Endodermal cell (in vitro differentiated cells): ENCODE measurements at regions not wholly inside any gene's neighbourhood (a gene's known extent, or its start where the extent isn't known, plus 50 kb on each side); places are given as distances from the start of the nearest gene placed in this dataset.

Experiments used
- DNase-seq: peaks from one replicate; pipeline ENCODE4 v3.0.0-alpha.2; 2017
- H3K27ac ChIP-seq: 2 replicates; pipeline ENCODE4 v1.5.1; 2013; ENCODE audit warnings: mild to moderate bottlenecking, low read depth, low read length, moderate library complexity
- H3K27me3 ChIP-seq: 2 replicates; pipeline ENCODE4 v1.6.1; 2013; ENCODE audit warnings: mild to moderate bottlenecking, low read length, moderate library complexity; ENCODE audit not compliant: insufficient read depth, control insufficient read depth, poor library complexity, severe bottlenecking
- H3K36me3 ChIP-seq: 2 replicates; pipeline ENCODE4 v1.7.0; 2013; ENCODE audit warnings: mild to moderate bottlenecking, low read length, moderate library complexity; ENCODE audit not compliant: control insufficient read depth, insufficient read depth
- H3K4me1 ChIP-seq: one replicate; pipeline ENCODE4 v1.7.0; 2013; ENCODE audit warnings: low read length; ENCODE audit not compliant: control insufficient read depth, insufficient read depth
- H3K4me3 ChIP-seq: 2 replicates; pipeline ENCODE4 v1.5.1; 2013; ENCODE audit warnings: mild to moderate bottlenecking, low read length, moderate library complexity
- H3K9ac ChIP-seq: 2 replicates; pipeline ENCODE4 v1.6.1; 2013; ENCODE audit warnings: mild to moderate bottlenecking, low read length, moderate library complexity; ENCODE audit not compliant: poor library complexity, severe bottlenecking; ENCODE audit errors: extremely low read depth
- H3K9me3 ChIP-seq: 2 replicates; pipeline ENCODE4 v1.6.1; 2013; ENCODE audit warnings: mild to moderate bottlenecking, low read length, moderate library complexity; ENCODE audit not compliant: control insufficient read depth
- H3K27ac Mint-ChIP-seq: 2 replicates; pipeline ENCODE4 v1.8.0; 2020; ENCODE audit warnings: mixed read lengths
- H3K27me3 Mint-ChIP-seq: 2 replicates; pipeline ENCODE4 v1.8.0; 2021; ENCODE audit warnings: mild to moderate bottlenecking, mixed read lengths; ENCODE audit not compliant: insufficient read depth
- H3K36me3 Mint-ChIP-seq: 2 replicates; pipeline ENCODE4 v1.8.0; 2020; ENCODE audit warnings: low read depth, mixed read lengths
- H3K4me1 Mint-ChIP-seq: 2 replicates; pipeline ENCODE4 v1.8.0; 2020; ENCODE audit warnings: mixed read lengths
- H3K4me3 Mint-ChIP-seq: 2 replicates; pipeline ENCODE4 v1.8.0; 2020; ENCODE audit warnings: mild to moderate bottlenecking, moderate library complexity, mixed read lengths
- H3K9me3 Mint-ChIP-seq: 2 replicates; pipeline ENCODE4 v1.8.0; 2020; ENCODE audit warnings: mild to moderate bottlenecking, mixed read lengths
- CTCF ChIP-seq: fragments of 200-600 bp; sonication (generic); conservative IDR thresholded peaks from 2 replicates; pipeline ENCODE4 v1.5.0; 2021; ENCODE audit warnings: antibody characterized with exemption, mild to moderate bottlenecking
- WGBS, 2 experiments: methylation state at CpG; one replicate each; pipeline versions ENCODE4 v1.1.5 to v1.1.7; 2013; ENCODE audit warnings: missing lambda C conversion rate in 2 of 2, mixed read lengths in 1 of 2; ENCODE audit not compliant: insufficient coverage in 1 of 2, insufficient read length in 1 of 2; 5-methylcytosine and 5-hydroxymethylcytosine counted together

GRCh38 chr5:92560698-92561401 lies 1020.2 kb downstream of the NR2F1-AS1 start:
- 42 to 47% methylated on average over 3 of the region's 4 CpGs for WGBS, 2 experiments
- no peaks in the 10 kb centered on the region for H3K9me3 ChIP-seq
- Mint-ChIP-seq H3K9me3 (no peaks in the 10 kb centered on the region), H3K27ac (no peak overlapping the region), H3K4me3 (no peak overlapping the region), H3K27me3 (peaks cover 9% of the 10 kb centered on the region), H3K36me3 (no peaks in the 10 kb centered on the region), H3K4me1 (peaks cover 23% of the 10 kb centered on the region)
- no peaks in the 10 kb centered on the region for H3K4me1 ChIP-seq
- H3K36me3 ChIP-seq, result no peaks in the 10 kb centered on the region
- H3K27ac ChIP-seq, result peak overlapping the region; percentile 2
- DNase-seq, result peak; percentile 73
- no peak overlapping the region for H3K4me3 ChIP-seq
- H3K9ac ChIP-seq, result no peak overlapping the region
- no peaks in the 10 kb centered on the region for H3K27me3 ChIP-seq
- no peak for TF ChIP-seq CTCF

DNA sequence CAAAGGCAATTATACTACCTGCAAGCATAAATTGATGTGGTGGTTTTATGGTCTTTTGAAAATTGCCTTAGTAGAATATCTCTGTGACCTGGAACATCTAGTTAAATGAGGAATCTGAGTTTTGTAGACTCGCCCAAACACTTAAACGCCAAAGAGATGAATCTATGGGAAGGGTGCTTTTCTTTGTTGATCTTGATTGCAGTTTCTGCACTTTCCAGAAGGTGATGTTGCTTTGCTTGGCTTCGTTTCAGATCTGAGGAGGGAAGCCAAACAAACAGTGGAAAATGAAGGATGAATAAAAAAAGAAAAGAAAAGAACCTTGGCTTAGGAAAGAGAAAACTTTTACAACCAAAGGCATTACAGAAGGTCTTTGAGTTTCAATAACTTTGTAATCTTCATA lies 1021.2 kb downstream of the NR2F1-AS1 start:
- H3K4me3 Mint-ChIP-seq, result no peak overlapping the region
- peak; percentile 43 for DNase-seq
- no peaks in the 10 kb centered on the region for H3K36me3 ChIP-seq
- no peaks in the 10 kb centered on the region for H3K9me3 Mint-ChIP-seq
- H3K4me3 ChIP-seq, result no peak overlapping the region
- WGBS, 2 experiments, result 72 to 74% methylated on average over 3 of the region's 3 CpGs
- no peak overlapping the region for H3K27ac Mint-ChIP-seq
- no peaks in the 10 kb centered on the region for H3K4me1 ChIP-seq
- TF ChIP-seq CTCF, result peak; percentile 40
- peaks cover 21% of the 10 kb centered on the region for H3K4me1 Mint-ChIP-seq
- H3K27ac ChIP-seq, result no peak overlapping the region
- H3K36me3 Mint-ChIP-seq, result no peaks in the 10 kb centered on the region
- no peak overlapping the region for H3K9ac ChIP-seq
- H3K27me3 Mint-ChIP-seq, result peaks cover 9% of the 10 kb centered on the region
- no peaks in the 10 kb centered on the region for H3K9me3 ChIP-seq
- H3K27me3 ChIP-seq, result no peaks in the 10 kb centered on the region

GRCh38 chr5:92559331-92559730 lies 1021.7 kb downstream of the NR2F1-AS1 start:
- H3K27ac Mint-ChIP-seq, result no peak overlapping the region

More at GRCh38 chr5:92559331-92559730, 1021.7 kb downstream of the NR2F1-AS1 start:
- Histone ChIP-seq H3K9ac (no peak overlapping the region), H3K4me1 (no peaks in the 10 kb centered on the region), H3K36me3 (no peaks in the 10 kb centered on the region), H3K9me3 (no peaks in the 10 kb centered on the region), H3K27me3 (no peaks in the 10 kb centered on the region), H3K4me3 (no peak overlapping the region), H3K27ac (no peak overlapping the region)
- 94 to 100% methylated on average over 3 to 4 of the region's 4 CpGs for WGBS, 2 experiments
- peaks cover 21% of the 10 kb centered on the region for H3K4me1 Mint-ChIP-seq
- H3K27me3 Mint-ChIP-seq, result peaks cover 8% of the 10 kb centered on the region
- H3K4me3 Mint-ChIP-seq, result no peak overlapping the region
- H3K36me3 Mint-ChIP-seq, result no peaks in the 10 kb centered on the region
- H3K9me3 Mint-ChIP-seq, result no peaks in the 10 kb centered on the region
- no peak for DNase-seq
- TF ChIP-seq CTCF, result no peak
